ENCODE measurements at regions not wholly inside any gene's neighbourhood (a gene's known extent, or its start where the extent isn't known, plus 50 kb on each side); places are given as distances from the start of the nearest gene placed in this dataset.

- TF ChIP-seq EZH2phosphoT487 (IDR thresholded peaks at IDR 0.05; ENCODE audit: unreplicated experiment): no peak
- TF ChIP-seq EZH2 (IDR thresholded peaks at IDR 0.05; ENCODE audit: low read depth, unreplicated experiment): no peak
- TF ChIP-seq CTCF (conservative IDR thresholded peaks at IDR 0.05; ENCODE audit: low read depth in 2 of 2): no peak
- TF ChIP-seq JUNB (IDR thresholded peaks at IDR 0.05; ENCODE audit: unreplicated experiment): no peak
Measured at GRCh38 chr20:11814267-11814666, 103.4 kb upstream of the BTBD3 start.

All from GM23338 (cell line).